ENCODE measurements at regions not wholly inside any gene's neighbourhood (a gene's known extent, or its start where the extent isn't known, plus 50 kb on each side); places are given as distances from the start of the nearest gene placed in this dataset.

- DNase-seq (ENCODE audit: extremely low read depth in 1 of 2, low read depth in 1 of 2): no peak
Observed at GRCh38 chr2:16615687-16616615, 49.7 kb downstream of the CYRIA start.

GRCh38 chr2:16615246-16615645 lies 50.4 kb downstream of the CYRIA start:
- DNase-seq (ENCODE audit: extremely low read depth in 1 of 2, low read depth in 1 of 2): no peak

GRCh38 chr2:16614314-16614860 lies 51.2 kb downstream of the CYRIA start:
- DNase-seq (ENCODE audit: extremely low read depth in 1 of 2, low read depth in 1 of 2): no peak

- no peak for DNase-seq (ENCODE audit: extremely low read depth in 1 of 2, low read depth in 1 of 2)
Observed at GRCh38 chr2:16613539-16614011, 52.1 kb downstream of the CYRIA start.

- no peak for DNase-seq (ENCODE audit: extremely low read depth in 1 of 2, low read depth in 1 of 2)
Observed at GRCh38 chr2:16612490-16612889, 53.1 kb downstream of the CYRIA start.

- DNase-seq (ENCODE audit: extremely low read depth in 1 of 2, low read depth in 1 of 2): no peak
Observed at GRCh38 chr2:16609786-16610185, 55.8 kb downstream of the CYRIA start.

- peak; percentile 41 to 69 for DNase-seq (ENCODE audit: extremely low read depth in 1 of 2, low read depth in 1 of 2)
Observed at GRCh38 chr2:16608661-16609643, 56.7 kb downstream of the CYRIA start.

- no peak for DNase-seq (ENCODE audit: extremely low read depth in 1 of 2, low read depth in 1 of 2)
Observed at GRCh38 chr2:16607301-16607700, 58.3 kb downstream of the CYRIA start.

- no peak for DNase-seq (ENCODE audit: extremely low read depth in 1 of 2, low read depth in 1 of 2)
Observed at GRCh38 chr2:16604236-16604635, 61.4 kb downstream of the CYRIA start.

- DNase-seq (ENCODE audit: extremely low read depth in 1 of 2, low read depth in 1 of 2): no peak
Observed at GRCh38 chr2:16591370-16591933, 74.2 kb downstream of the CYRIA start.

- DNase-seq (ENCODE audit: extremely low read depth in 1 of 2, low read depth in 1 of 2): no peak
Observed at GRCh38 chr2:16589465-16589864, 76.2 kb downstream of the CYRIA start.

GRCh38 chr2:16588565-16588964 lies 77.1 kb downstream of the CYRIA start:
- DNase-seq (ENCODE audit: extremely low read depth in 1 of 2, low read depth in 1 of 2): no peak

- no peak for DNase-seq (ENCODE audit: extremely low read depth in 1 of 2, low read depth in 1 of 2)
Observed at GRCh38 chr2:16587601-16588000, 78.0 kb downstream of the CYRIA start.

GRCh38 chr2:16584824-16585540 lies 80.7 kb downstream of the CYRIA start:
- no peak for DNase-seq (ENCODE audit: extremely low read depth in 1 of 2, low read depth in 1 of 2)

- DNase-seq (ENCODE audit: extremely low read depth in 1 of 2, low read depth in 1 of 2): no peak
Observed at GRCh38 chr2:16584084-16584483, 81.5 kb downstream of the CYRIA start.

GRCh38 chr2:16581241-16581640 lies 84.4 kb downstream of the CYRIA start:
- DNase-seq (ENCODE audit: extremely low read depth in 1 of 2, low read depth in 1 of 2): no peak

- DNase-seq (ENCODE audit: extremely low read depth in 1 of 2, low read depth in 1 of 2): no peak
Observed at GRCh38 chr2:16578081-16578480, 87.6 kb downstream of the CYRIA start.

GRCh38 chr2:16570516-16570915 lies 95.1 kb downstream of the CYRIA start:
- DNase-seq (ENCODE audit: extremely low read depth in 1 of 2, low read depth in 1 of 2): no peak

GRCh38 chr2:16568998-16569784 lies 96.4 kb downstream of the CYRIA start:
- DNase-seq (ENCODE audit: extremely low read depth in 1 of 2, low read depth in 1 of 2): no peak
